Esophagus (tissue), 2 donors: ENCODE measurements at regions not wholly inside any gene's neighbourhood (a gene's known extent, or its start where the extent isn't known, plus 50 kb on each side); places are given as distances from the start of the nearest gene placed in this dataset.

ENCODE experiments used
- H3K27ac ChIP-seq, 2 donors: one replicate each; pipeline ENCODE4 v1.5.1; 2013; ENCODE audit warnings: low read depth in 2 of 2, mild to moderate bottlenecking in 2 of 2, inconsistent platforms in 1 of 2, low read length in 1 of 2, moderate library complexity in 1 of 2
- H3K27me3 ChIP-seq, 2 donors: one replicate each; pipeline ENCODE4 v1.6.1; 2013; ENCODE audit warnings: low read length in 2 of 2, control low read depth in 1 of 2, mild to moderate bottlenecking in 1 of 2; ENCODE audit not compliant: insufficient read depth in 2 of 2, control insufficient read depth in 1 of 2
- H3K36me3 ChIP-seq, 2 donors: one replicate each; pipeline ENCODE4 v1.6.1; 2013; ENCODE audit warnings: low read length in 1 of 2; ENCODE audit not compliant: control insufficient read depth in 2 of 2, insufficient read depth in 2 of 2
- H3K4me1 ChIP-seq, 2 donors: one replicate each; pipeline ENCODE4 v1.6.1; 2013; ENCODE audit warnings: low read length in 1 of 2; ENCODE audit not compliant: control insufficient read depth in 2 of 2, insufficient read depth in 2 of 2
- H3K4me3 ChIP-seq, 2 donors: one replicate each; pipeline ENCODE4 v1.5.1; 2013; ENCODE audit warnings: low read length in 2 of 2, mild to moderate bottlenecking in 2 of 2, low read depth in 1 of 2, moderate library complexity in 1 of 2
- H3K9me3 ChIP-seq, 2 donors: one replicate each; pipeline ENCODE4 v1.6.1; 2013; ENCODE audit warnings: mild to moderate bottlenecking in 2 of 2, low read depth in 1 of 2, low read length in 1 of 2, moderate library complexity in 1 of 2; ENCODE audit not compliant: control insufficient read depth in 2 of 2, insufficient read depth in 1 of 2
- WGBS, 2 donors: extraction: QIAGEN DNeasy Blood & Tissue Kit; methylation state at CpG; one replicate each; pipeline ENCODE4 v1.1.7; 2013; 5-methylcytosine and 5-hydroxymethylcytosine counted together
- donor health status: healthy with polysubstance abuse.
- donor health status: Bipolar disorder and iron deficiency.

GRCh38 chr5:113652161-113652560 is 138.7 kb downstream of the YTHDC2 start:
- Histone ChIP-seq H3K36me3 (no peaks in the 10 kb centered on the region), H3K27me3 (no peaks in the 10 kb centered on the region), H3K9me3 (no peaks in the 10 kb centered on the region), H3K4me3 (no peak overlapping the region), H3K27ac (no peak overlapping the region), H3K4me1 (no peaks in the 10 kb centered on the region)
- WGBS, 2 donors: 57 to 62% methylated on average over 7 of the region's 7 CpGs

- 73 to 75% methylated on average over 3 of the region's 3 CpGs for WGBS, 2 donors
- no peaks in the 10 kb centered on the region for H3K36me3 ChIP-seq
- H3K27me3 ChIP-seq: no peaks in the 10 kb centered on the region
- no peak overlapping the region for H3K4me3 ChIP-seq
- H3K4me1 ChIP-seq: no peaks in the 10 kb centered on the region
- H3K27ac ChIP-seq: no peak overlapping the region
- H3K9me3 ChIP-seq: no peaks in the 10 kb centered on the region
These were observed 141.3 kb downstream of the YTHDC2 start for GRCh38 chr5:113654828-113655227.

GRCh38 chr5:113660206-113660605 is 146.7 kb downstream of the YTHDC2 start:
- Histone ChIP-seq H3K4me1 (no peaks in the 10 kb centered on the region), H3K9me3 (no peaks in the 10 kb centered on the region), H3K4me3 (no peak overlapping the region), H3K27ac (no peak overlapping the region), H3K36me3 (no peaks in the 10 kb centered on the region), H3K27me3 (no peaks in the 10 kb centered on the region)
- 62 to 64% methylated on average over 3 of the region's 3 CpGs for WGBS, 2 donors

- H3K4me1 ChIP-seq: no peaks in the 10 kb centered on the region
- H3K9me3 ChIP-seq: no peaks in the 10 kb centered on the region
- H3K27ac ChIP-seq: no peak overlapping the region
- no peak overlapping the region for H3K4me3 ChIP-seq
- 75 to 89% methylated on average over 1 of the region's 1 CpG for WGBS, 2 donors
- H3K27me3 ChIP-seq: no peaks in the 10 kb centered on the region
- no peaks in the 10 kb centered on the region for H3K36me3 ChIP-seq
These were observed 147.3 kb downstream of the YTHDC2 start for GRCh38 chr5:113660706-113661250.

- no peaks in the 10 kb centered on the region for H3K4me1 ChIP-seq
- no peak overlapping the region for H3K27ac ChIP-seq
- H3K36me3 ChIP-seq: no peaks in the 10 kb centered on the region
- no peaks in the 10 kb centered on the region for H3K27me3 ChIP-seq
- no peak overlapping the region for H3K4me3 ChIP-seq
- WGBS, 2 donors: 66% methylated on average over 7 of the region's 7 CpGs
- no peaks in the 10 kb centered on the region for H3K9me3 ChIP-seq
These were observed 150.5 kb downstream of the YTHDC2 start for GRCh38 chr5:113663879-113664541.

GRCh38 chr5:113673041-113673440 is 159.5 kb downstream of the YTHDC2 start:
- H3K4me1 ChIP-seq: no peaks in the 10 kb centered on the region
- no peaks in the 10 kb centered on the region for H3K27me3 ChIP-seq
- no peak overlapping the region for H3K4me3 ChIP-seq
- no peaks in the 10 kb centered on the region for H3K36me3 ChIP-seq
- H3K27ac ChIP-seq: no peak overlapping the region
- WGBS, 2 donors: 50 to 55% methylated on average over 3 of the region's 3 CpGs
- H3K9me3 ChIP-seq: peaks cover 0 to 4% of the 10 kb centered on the region in 2 donors

GRCh38 chr5:113675166-113675565 is 161.7 kb downstream of the YTHDC2 start:
- H3K27ac ChIP-seq: no peak overlapping the region
- 83 to 90% methylated on average over 3 of the region's 3 CpGs for WGBS, 2 donors

GRCh38 chr5:113678202-113678601 is 164.7 kb downstream of the YTHDC2 start:
- 26 to 35% methylated on average over 1 of the region's 1 CpG for WGBS, 2 donors
- Histone ChIP-seq H3K27me3 (no peaks in the 10 kb centered on the region), H3K36me3 (no peaks in the 10 kb centered on the region), H3K27ac (no peak overlapping the region), H3K4me3 (no peak overlapping the region), H3K9me3 (peaks cover 0 to 4% of the 10 kb centered on the region in 2 donors), H3K4me1 (no peaks in the 10 kb centered on the region)

More at GRCh38 chr5:113675166-113675565, 161.7 kb downstream of the YTHDC2 start:
- H3K9me3 ChIP-seq: peaks cover 0 to 4% of the 10 kb centered on the region in 2 donors
- no peak overlapping the region for H3K4me3 ChIP-seq
- no peaks in the 10 kb centered on the region for H3K27me3 ChIP-seq
- H3K36me3 ChIP-seq: no peaks in the 10 kb centered on the region
- H3K4me1 ChIP-seq: no peaks in the 10 kb centered on the region

GRCh38 chr5:113678924-113679575 is 165.6 kb downstream of the YTHDC2 start:
- Histone ChIP-seq H3K27ac (no peak overlapping the region), H3K36me3 (no peaks in the 10 kb centered on the region), H3K9me3 (peaks cover 0 to 4% of the 10 kb centered on the region in 2 donors), H3K27me3 (no peaks in the 10 kb centered on the region), H3K4me3 (no peak overlapping the region), H3K4me1 (no peaks in the 10 kb centered on the region)
- WGBS, 2 donors: 29 to 37% methylated on average over 7 of the region's 7 CpGs

GRCh38 chr5:113680534-113680933 is 167.0 kb downstream of the YTHDC2 start:
- no peak overlapping the region for H3K4me3 ChIP-seq
- 58 to 66% methylated on average over 2 of the region's 2 CpGs for WGBS, 2 donors

More at GRCh38 chr5:113680534-113680933, 167.0 kb downstream of the YTHDC2 start:
- Histone ChIP-seq H3K27ac (no peak overlapping the region), H3K9me3 (no peaks in the 10 kb centered on the region), H3K36me3 (no peaks in the 10 kb centered on the region), H3K4me1 (no peaks in the 10 kb centered on the region), H3K27me3 (no peaks in the 10 kb centered on the region)
